HCT116 (cell line): ENCODE measurements at regions not wholly inside any gene's neighbourhood (a gene's known extent, or its start where the extent isn't known, plus 50 kb on each side); places are given as distances from the start of the nearest gene placed in this dataset.

Source experiments
- ATAC-seq: fragments of 200-7000 bp; cut with Tn5 transposase; 2 replicates; pipeline ENCODE4 v1.9.1; 2020; ENCODE audit warnings: mild to moderate bottlenecking, moderate library complexity
- BruUV-seq: library from RNA; stranded (reverse); fragments of 400-500 nt; replicated peaks from 2 replicates; lab custom pipeline; 2021; lab: Mats Ljungman, UMichigan
- CTCF ChIA-PET: fragments of 300-600 bp; sonication (Branson Sonifier 250); formaldehyde crosslinking; loops from one replicate; lab custom pipeline; 2021; ENCODE audit warnings: antibody characterized with exemption; lab: Charles Lee
- POLR2A ChIA-PET: fragments of 300-600, 350-600 bp; sonication (Branson Sonifier 250); formaldehyde crosslinking; loops from one replicate; lab custom pipeline; 2021; ENCODE audit warnings: antibody characterized with exemption; lab: Charles Lee
- RAD21 ChIA-PET, 2 experiments: fragments of 300-600 bp; sonication (Branson Sonifier 250); formaldehyde crosslinking; loops; one replicate each; lab custom pipeline; 2023; ENCODE audit warnings: low total read pairs in 2 of 2; ENCODE audit not compliant: uncharacterized antibody in 2 of 2, unreplicated experiment in 2 of 2, low non-redundant PET in 1 of 2; lab: Charles Lee
- DNase-seq: peaks from one replicate; pipeline ENCODE4 v3.0.0-alpha.2; 2010; ENCODE audit warnings: low read depth, low spot score
- H2AFZ ChIP-seq: fragments of 200-600 bp; shearing (Covaris generic), sonication (generic); 2 replicates; pipeline ENCODE4 v1.6.1; 2017; ENCODE audit warnings: low read depth, mixed run types, mixed read lengths, antibody characterized with exemption, low read length; ENCODE audit not compliant: poor library complexity, severe bottlenecking
- H3K27ac ChIP-seq: 2 replicates; pipeline ENCODE4 v1.5.1; 2012; ENCODE audit warnings: low read depth, low read length
- H3K27me3 ChIP-seq: fragments of 200-600 bp; sonication (generic); 2 replicates; pipeline ENCODE4 v1.6.1; 2016; ENCODE audit warnings: mixed run types, low read length, mixed read lengths; ENCODE audit not compliant: insufficient read depth
- H3K36me3 ChIP-seq, 2 experiments: fragments of 200-500 bp in 1 of 2; fragments of 200-600 bp in 1 of 2; sonication (Bioruptor generic) in 1 of 2; sonication (generic) in 1 of 2; 2 replicates each; pipeline versions ENCODE4 v1.5.1 to v1.6.1; 2014 to 2016; ENCODE audit warnings: low read length in 2 of 2, inconsistent platforms in 1 of 2, mixed read lengths in 1 of 2, mixed run types in 1 of 2; ENCODE audit not compliant: insufficient read depth in 2 of 2, control insufficient read depth in 1 of 2
- H3K4me1 ChIP-seq, 2 experiments: fragments of 200-600 bp in 1 of 2; sonication (generic) in 1 of 2; 2 replicates each; pipeline versions ENCODE4 v1.5.1 to v1.6.1; 2012 to 2017; ENCODE audit warnings: low read length in 2 of 2, inconsistent platforms in 1 of 2, mild to moderate bottlenecking in 1 of 2, mixed read lengths in 1 of 2, mixed run types in 1 of 2, moderate library complexity in 1 of 2; ENCODE audit not compliant: insufficient read depth in 2 of 2, control insufficient read depth in 1 of 2
- H3K4me2 ChIP-seq: fragments of 200-600 bp; sonication (generic); 2 replicates; pipeline ENCODE4 v1.6.1; 2017; ENCODE audit warnings: mixed run types, low read length, mixed read lengths
- H3K4me3 ChIP-seq, 2 experiments: fragments of 200-600 bp in 1 of 2; sonication (generic) in 1 of 2; replicated peaks in 1 of 2; 2 replicates each; pipeline ENCODE4 v1.5.1; 2011 to 2016; ENCODE audit warnings: low read length in 2 of 2, control low read depth in 1 of 2, low read depth in 1 of 2, mild to moderate bottlenecking in 1 of 2, mixed read lengths in 1 of 2, mixed run types in 1 of 2
- H3K79me2 ChIP-seq: fragments of 200-600 bp; sonication (generic); 2 replicates; pipeline ENCODE4 v1.6.1; 2017; ENCODE audit warnings: mild to moderate bottlenecking, mixed run types, low read length, moderate library complexity, mixed read lengths; ENCODE audit not compliant: insufficient read depth
- H3K9ac ChIP-seq: fragments of 200-600 bp; sonication (generic); 2 replicates; pipeline ENCODE4 v1.6.1; 2016; ENCODE audit warnings: low read length, mixed read lengths
- H3K9me2 ChIP-seq: fragments of 200-600 bp; sonication (generic), shearing (Covaris generic); 2 replicates; pipeline ENCODE4 v1.6.1; 2017; ENCODE audit warnings: mixed run types, mild to moderate bottlenecking, moderate library complexity; ENCODE audit not compliant: insufficient read depth
- H3K9me3 ChIP-seq, 2 experiments: fragments of 200-500 bp in 1 of 2; fragments of 200-600 bp in 1 of 2; sonication (Bioruptor generic) in 1 of 2; sonication (generic) in 1 of 2; 2 replicates each; pipeline ENCODE4 v1.6.1; 2014 to 2017; ENCODE audit warnings: low read length in 2 of 2, mixed read lengths in 2 of 2, inconsistent platforms in 1 of 2, low read depth in 1 of 2, mild to moderate bottlenecking in 1 of 2, mixed run types in 1 of 2, moderate library complexity in 1 of 2; ENCODE audit not compliant: control insufficient read depth in 1 of 2, insufficient read depth in 1 of 2
- H4K20me1 ChIP-seq: fragments of 200-600 bp; sonication (generic), shearing (Covaris generic); 2 replicates; pipeline ENCODE4 v1.6.1; 2017; ENCODE audit warnings: mixed run types, mild to moderate bottlenecking, moderate library complexity; ENCODE audit not compliant: insufficient read depth
- ATF3 ChIP-seq: IDR thresholded peaks from 2 replicates; pipeline ENCODE4 v1.6.1; 2012
- CBX3 ChIP-seq: IDR thresholded peaks from 2 replicates; pipeline ENCODE4 v1.6.1; 2012; ENCODE audit warnings: low read depth
- EGR1 ChIP-seq: IDR thresholded peaks from 2 replicates; pipeline ENCODE4 v1.6.1; 2012; ENCODE audit warnings: low read depth
- EZH2 ChIP-seq: fragments of 200-600 bp; sonication (generic); IDR thresholded peaks from 2 replicates; pipeline ENCODE4 v1.6.1; 2017; ENCODE audit warnings: antibody characterized with exemption, mixed run types
- EZH2phosphoT487 ChIP-seq: fragments of 200-600 bp; IDR thresholded peaks from 2 replicates; pipeline ENCODE4 v1.6.1; 2018; ENCODE audit warnings: antibody characterized with exemption, borderline replicate concordance
- FOSL1 ChIP-seq: IDR thresholded peaks from 2 replicates; pipeline ENCODE4 v1.6.1; 2012; ENCODE audit warnings: low read depth
- JUND ChIP-seq: IDR thresholded peaks from 2 replicates; pipeline ENCODE4 v1.6.1; 2012
- MAX ChIP-seq: IDR thresholded peaks from 2 replicates; pipeline ENCODE4 v1.6.1; 2012
- POLR2AphosphoS5 ChIP-seq: IDR thresholded peaks from 2 replicates; pipeline ENCODE4 v1.6.1; 2011; ENCODE audit warnings: mild to moderate bottlenecking, low read depth, low read length, moderate library complexity
- SIN3A ChIP-seq: IDR thresholded peaks from 2 replicates; pipeline ENCODE4 v1.6.1; 2012; ENCODE audit warnings: low read depth
- SP1 ChIP-seq: IDR thresholded peaks from 2 replicates; pipeline ENCODE4 v1.6.1; 2012; ENCODE audit warnings: low read depth
- SRF ChIP-seq: IDR thresholded peaks from 2 replicates; pipeline ENCODE4 v1.6.1; 2012; ENCODE audit warnings: low read depth
- TCF7L2 ChIP-seq: IDR thresholded peaks from 2 replicates; pipeline ENCODE4 v1.7.0; 2011; ENCODE audit warnings: borderline replicate concordance, inconsistent platforms; ENCODE audit not compliant: insufficient read depth, insufficient read length; ENCODE audit errors: extremely low read depth
- YY1 ChIP-seq: IDR thresholded peaks from 2 replicates; pipeline ENCODE4 v1.6.1; 2011; ENCODE audit warnings: low read length, low read depth, moderate library complexity, mild to moderate bottlenecking; ENCODE audit not compliant: insufficient replicate concordance; ENCODE audit errors: extremely low read depth
- ZBTB33 ChIP-seq: IDR thresholded peaks from 2 replicates; pipeline ENCODE4 v1.6.1; 2011; ENCODE audit warnings: mild to moderate bottlenecking, low read length, moderate library complexity; ENCODE audit not compliant: insufficient replicate concordance; ENCODE audit errors: extremely low read depth
- ZFX ChIP-seq: fragments of 450-650 bp; IDR thresholded peaks from 2 replicates; pipeline ENCODE4 v1.6.1; 2017
- ZNF274 ChIP-seq: fragments of 200-500 bp; sonication (Bioruptor generic); IDR thresholded peaks from 2 replicates; pipeline ENCODE4 v1.6.1; 2014; ENCODE audit warnings: mild to moderate bottlenecking, low read depth, low read length, inconsistent platforms
- intact Hi-C: fragments of 100-400 bp; cut with micrococcal nuclease; formaldehyde crosslinking; loops from 2 replicates; pipeline ENCODE4 v1.10.0; 2022

- ChIA-PET POLR2A (no interaction called here), RAD21 (no interaction called here), CTCF (no interaction called here)
- DNase-seq (no peak), ATAC-seq (no peak)
- Histone ChIP-seq H3K4me2 (no peak overlapping the region), H3K4me3 (no peak overlapping the region), H3K9me2 (no peaks in the 10 kb centered on the region), H3K9ac (no peak overlapping the region), H3K9me3 (no peaks in the 10 kb centered on the region), H4K20me1 (no peaks in the 10 kb centered on the region), H3K4me1 (no peaks in the 10 kb centered on the region), H3K27ac (no peak overlapping the region), H3K79me2 (no peaks in the 10 kb centered on the region), H2AFZ (no peak overlapping the region), H3K36me3 (no peaks in the 10 kb centered on the region), H3K27me3 (no peaks in the 10 kb centered on the region)
- BruUV-seq: no TSS peak
- no peak for TF ChIP-seq SIN3A
- no peak for TF ChIP-seq ATF3
- TF ChIP-seq JUND: no peak
- TF ChIP-seq POLR2AphosphoS5: no peak
- TF ChIP-seq EZH2: no peak
- no peak for TF ChIP-seq TCF7L2
- no peak for TF ChIP-seq ZNF274
- no peak for TF ChIP-seq SRF
- no peak for TF ChIP-seq ZFX
- no peak for TF ChIP-seq MAX
- intact Hi-C loops: no loop called here
Measured at GRCh38 chr6:165819394-165819793, 156.4 kb upstream of the PDE10A start.

- Histone ChIP-seq H3K4me2 (no peak overlapping the region), H3K4me1 (no peaks in the 10 kb centered on the region), H3K27ac (no peak overlapping the region), H3K36me3 (no peaks in the 10 kb centered on the region), H3K27me3 (no peaks in the 10 kb centered on the region), H4K20me1 (no peaks in the 10 kb centered on the region), H3K9me3 (no peaks in the 10 kb centered on the region), H3K9me2 (no peaks in the 10 kb centered on the region), H3K4me3 (no peak overlapping the region), H3K9ac (no peak overlapping the region), H3K79me2 (no peaks in the 10 kb centered on the region)
- intact Hi-C loops: no loop called here
- BruUV-seq: no TSS peak
- ChIA-PET CTCF (no interaction called here), POLR2A (no interaction called here), RAD21 (no interaction called here)
- DNase-seq: no peak
- no peak for ATAC-seq
- no peak for TF ChIP-seq ATF3
- TF ChIP-seq CBX3: no peak
- no peak for TF ChIP-seq EZH2phosphoT487
- TF ChIP-seq SRF: no peak
- TF ChIP-seq TCF7L2: no peak
- TF ChIP-seq SP1: no peak
- TF ChIP-seq ZBTB33: no peak
- TF ChIP-seq FOSL1: no peak
- no peak for TF ChIP-seq EGR1
- no peak for TF ChIP-seq YY1
- TF ChIP-seq, all 23 proteins: peak for 0
- H2AFZ ChIP-seq: no peak overlapping the region
Measured at GRCh38 chr6:165818200-165818599, 155.2 kb upstream of the PDE10A start.
